ENCODE measurements at regions not wholly inside any gene's neighbourhood (a gene's known extent, or its start where the extent isn't known, plus 50 kb on each side); places are given as distances from the start of the nearest gene placed in this dataset.
"Not testable (repeated sequence)": the region's sequence is repeated elsewhere in the genome, so short reads cannot be mapped to it uniquely, and the experiment has no call there.

DNA sequence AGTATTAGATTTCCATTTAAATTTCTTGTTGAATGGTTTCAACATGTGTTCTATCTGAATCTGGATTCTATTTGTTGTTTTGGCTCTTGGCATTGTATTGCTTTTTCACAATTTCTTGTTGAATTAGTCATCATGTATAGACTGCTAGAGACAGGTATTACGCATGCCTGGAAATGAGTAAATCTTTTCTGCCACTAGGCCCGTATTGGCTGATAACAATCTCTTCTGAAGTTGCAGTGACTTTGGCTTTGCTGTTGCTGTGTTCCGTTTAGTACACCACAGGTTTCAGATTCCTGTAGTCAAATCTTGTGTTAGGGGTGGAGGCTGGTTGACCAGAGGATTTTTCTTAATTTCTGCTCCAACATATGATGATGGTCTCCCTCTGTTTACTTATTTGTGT is 1339.4 kb downstream of the GRIK2 start:
- no peaks in the 10 kb centered on the region for H3K9me3 ChIP-seq
- 32% methylated on average over 3 of the region's 3 CpGs for WGBS (ENCODE audit: insufficient coverage, low coverage, low lambda C conversion rate, missing lambda C conversion rate)
- H3K27ac ChIP-seq = no peak overlapping the region
- ATAC-seq (no peak), DNase-seq (no peak)
- no peak for TF ChIP-seq POLR2A (IDR thresholded peaks at IDR 0.05)
- TF ChIP-seq CTCF (IDR thresholded peaks at IDR 0.05) = no peak
- no peaks in the 10 kb centered on the region for H3K4me1 ChIP-seq
- H3K4me3 ChIP-seq = no peak overlapping the region
- intact Hi-C loops (cut with DNase I) = no loop called here
- H3K27me3 ChIP-seq = no peaks in the 10 kb centered on the region
- no peaks in the 10 kb centered on the region for H3K36me3 ChIP-seq

GRCh38 chr6:102722086-102722485 is 1328.6 kb downstream of the GRIK2 start:
- intact Hi-C loops (cut with DNase I); H3K27ac ChIP-seq; H3K9me3 ChIP-seq; H3K27me3 ChIP-seq; H3K4me1 ChIP-seq; ATAC-seq; DNase-seq; H3K4me3 ChIP-seq; H3K36me3 ChIP-seq: not testable (repeated sequence)
- 78% methylated on average over 8 of the region's 24 CpGs for WGBS (ENCODE audit: insufficient coverage, low coverage, low lambda C conversion rate, missing lambda C conversion rate)

DNA sequence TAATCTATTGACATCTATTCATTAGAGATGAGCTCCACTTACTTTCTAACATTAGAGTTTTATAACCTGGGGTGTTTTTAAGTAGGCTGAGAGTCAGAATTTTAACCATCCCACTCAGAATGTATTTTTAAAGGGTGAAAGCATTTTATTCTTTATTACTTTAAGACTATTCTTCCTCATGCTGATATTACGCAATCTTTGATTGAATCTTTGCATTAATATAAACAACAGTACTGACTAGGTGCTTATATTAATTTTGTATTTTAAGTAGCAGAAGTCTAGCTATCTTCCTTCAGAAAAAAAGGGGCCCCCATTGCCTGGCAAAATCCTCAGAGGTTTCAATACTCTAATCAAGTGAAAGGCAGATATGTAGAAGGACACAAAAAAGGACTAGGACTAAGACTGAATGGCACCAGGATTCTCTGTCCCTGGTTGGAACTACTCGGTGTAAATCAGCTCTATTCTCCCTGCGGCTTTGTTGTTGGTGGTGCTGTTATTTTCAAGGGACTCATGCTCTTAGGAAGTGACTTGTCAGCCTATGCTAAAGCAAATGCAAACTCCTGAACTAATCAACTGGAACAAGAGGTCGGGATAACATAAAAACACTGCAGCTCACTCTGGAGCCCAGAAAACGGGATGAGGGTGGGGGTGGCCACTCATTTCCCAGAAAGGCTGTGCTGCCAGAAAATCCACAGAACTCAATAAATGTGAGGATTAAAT is 1324.4 kb downstream of the GRIK2 start:
- intact Hi-C loops (cut with DNase I) = no loop called here

DNA sequence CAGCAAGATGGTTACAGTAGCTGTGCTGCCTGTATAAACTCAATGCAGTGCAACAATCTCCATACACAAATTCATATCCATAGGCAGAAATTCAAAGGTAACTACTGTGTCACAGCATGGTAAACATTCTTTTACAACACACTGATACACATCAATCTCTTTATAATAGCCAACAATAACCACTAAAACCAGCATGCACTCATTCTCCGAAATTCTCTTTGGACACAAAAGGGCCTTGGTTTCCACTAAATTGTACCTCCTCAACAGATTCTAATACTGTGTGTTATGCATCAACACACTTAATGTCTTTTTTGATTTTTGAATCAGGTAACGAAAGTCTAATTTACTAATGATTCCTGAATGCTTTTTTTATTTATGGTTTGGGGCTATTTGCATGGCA is 1323.7 kb downstream of the GRIK2 start:
- TF ChIP-seq POLR2A (IDR thresholded peaks at IDR 0.05) = no peak
- WGBS (ENCODE audit: insufficient coverage, low coverage, low lambda C conversion rate, missing lambda C conversion rate) = 62% methylated on average over 2 of the region's 2 CpGs

More for the DNA sequence above, 1324.4 kb downstream of the GRIK2 start:
- TF ChIP-seq CTCF (IDR thresholded peaks at IDR 0.05) (no peak), POLR2A (IDR thresholded peaks at IDR 0.05) (no peak)
- Histone ChIP-seq H3K4me1 (no peaks in the 10 kb centered on the region), H3K4me3 (no peak overlapping the region), H3K9me3 (no peaks in the 10 kb centered on the region), H3K27ac (no peak overlapping the region), H3K27me3 (no peaks in the 10 kb centered on the region), H3K36me3 (no peaks in the 10 kb centered on the region)
- no peak for DNase-seq
- WGBS (ENCODE audit: insufficient coverage, low coverage, low lambda C conversion rate, missing lambda C conversion rate) = 49% methylated on average over 5 of the region's 5 CpGs
- ATAC-seq = no peak

GRCh38 chr6:102701019-102701418 is 1307.5 kb downstream of the GRIK2 start:
- intact Hi-C loops (cut with DNase I) = no loop called here
- no peak overlapping the region for H3K4me3 ChIP-seq
- ATAC-seq (no peak), DNase-seq (no peak)
- no peaks in the 10 kb centered on the region for H3K27me3 ChIP-seq
- no peak overlapping the region for H3K27ac ChIP-seq
- H3K36me3 ChIP-seq = no peaks in the 10 kb centered on the region
- no peak for TF ChIP-seq CTCF (IDR thresholded peaks at IDR 0.05)
- TF ChIP-seq POLR2A (IDR thresholded peaks at IDR 0.05) = no peak
- H3K4me1 ChIP-seq = no peaks in the 10 kb centered on the region
- no peaks in the 10 kb centered on the region for H3K9me3 ChIP-seq
- WGBS (ENCODE audit: insufficient coverage, low coverage, low lambda C conversion rate, missing lambda C conversion rate) = 70% methylated on average over 3 of the region's 8 CpGs

More for the DNA sequence above, 1323.7 kb downstream of the GRIK2 start:
- ATAC-seq (no peak), DNase-seq (no peak)
- no peaks in the 10 kb centered on the region for H3K9me3 ChIP-seq
- H3K4me3 ChIP-seq = no peak overlapping the region
- no peak overlapping the region for H3K27ac ChIP-seq
- intact Hi-C loops (cut with DNase I) = no loop called here
- H3K27me3 ChIP-seq = no peaks in the 10 kb centered on the region
- no peaks in the 10 kb centered on the region for H3K4me1 ChIP-seq
- H3K36me3 ChIP-seq = no peaks in the 10 kb centered on the region
